GM19023 (cell line): ENCODE measurements at regions not wholly inside any gene's neighbourhood (a gene's known extent, or its start where the extent isn't known, plus 50 kb on each side); places are given as distances from the start of the nearest gene placed in this dataset.

Experiments used
- ATAC-seq: cut with Tn5 transposase; IDR thresholded peaks from one replicate; pipeline ENCODE4 v1.9.1; 2021; ENCODE audit warnings: mild to moderate bottlenecking, moderate library complexity; ENCODE audit not compliant: unreplicated experiment

DNA sequence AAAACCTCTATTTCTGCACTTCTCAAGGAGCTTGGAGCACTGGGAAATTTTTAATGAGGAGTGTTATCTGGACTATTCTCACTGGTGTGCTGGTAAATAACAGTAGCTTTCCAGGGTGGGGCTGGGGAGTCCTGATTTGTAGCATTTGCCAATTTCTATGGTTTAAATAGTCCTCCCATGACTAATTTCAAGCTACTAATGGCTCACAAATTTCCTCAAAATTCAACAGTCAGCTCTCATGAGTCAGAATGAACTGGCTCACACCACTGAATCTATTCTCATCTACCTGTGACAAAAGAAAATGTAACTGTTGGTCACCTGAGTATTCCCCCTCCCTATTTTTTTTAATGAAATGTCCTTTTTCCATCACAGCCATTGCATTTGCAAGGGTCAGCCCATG, 449.6 kb downstream of the KIF16B start:
- no peak for ATAC-seq

DNA sequence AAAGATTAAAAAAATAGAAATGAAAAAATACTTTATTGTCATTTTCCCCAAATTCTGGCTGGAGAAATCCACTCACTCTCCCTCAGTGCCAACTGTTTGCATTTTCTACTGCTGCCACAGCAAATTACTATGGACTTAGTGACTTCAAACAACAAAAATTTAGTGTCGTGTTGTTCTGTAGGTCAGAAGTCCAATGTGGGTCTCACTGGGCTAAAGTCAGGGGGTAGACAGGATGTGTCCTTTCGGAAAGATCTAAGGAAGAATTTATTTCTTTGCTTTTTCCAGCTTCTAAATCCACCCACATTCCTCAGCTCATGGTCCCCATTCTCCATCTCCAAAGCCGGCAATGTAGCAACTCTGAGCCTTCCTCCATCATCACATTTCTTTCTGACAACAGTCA, 453.3 kb downstream of the KIF16B start:
- ATAC-seq = no peak

DNA sequence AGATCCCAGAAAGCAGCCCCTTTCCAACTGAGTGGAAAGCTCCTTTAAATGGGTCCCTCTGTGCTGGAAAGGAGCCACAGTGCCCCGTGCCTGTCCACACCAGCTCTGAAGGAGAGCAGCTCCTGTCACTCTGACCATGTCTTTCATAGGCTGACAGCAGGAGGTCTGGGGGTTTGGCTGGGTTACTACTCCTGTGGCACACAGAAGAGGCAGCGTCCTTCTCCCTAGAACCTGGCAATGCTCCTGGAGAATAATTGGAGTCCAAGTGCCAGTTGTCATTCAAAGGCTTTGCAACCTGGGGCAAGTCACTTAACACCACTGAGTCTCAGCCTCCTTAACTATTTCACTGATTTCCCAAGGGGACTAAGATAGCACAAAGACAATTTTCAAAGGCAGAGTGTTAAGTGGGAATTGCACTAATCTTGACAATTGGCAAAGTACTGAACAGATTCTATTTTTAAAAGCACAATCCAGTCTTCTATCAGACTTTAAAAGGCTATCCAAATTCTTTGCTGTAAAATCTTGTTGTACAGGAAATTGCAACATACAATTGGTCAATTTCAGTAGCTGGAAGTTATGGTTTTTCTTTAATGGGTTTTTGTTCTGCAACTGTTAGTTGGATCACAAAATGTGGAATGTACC, 457.2 kb downstream of the KIF16B start:
- no peak for ATAC-seq

DNA sequence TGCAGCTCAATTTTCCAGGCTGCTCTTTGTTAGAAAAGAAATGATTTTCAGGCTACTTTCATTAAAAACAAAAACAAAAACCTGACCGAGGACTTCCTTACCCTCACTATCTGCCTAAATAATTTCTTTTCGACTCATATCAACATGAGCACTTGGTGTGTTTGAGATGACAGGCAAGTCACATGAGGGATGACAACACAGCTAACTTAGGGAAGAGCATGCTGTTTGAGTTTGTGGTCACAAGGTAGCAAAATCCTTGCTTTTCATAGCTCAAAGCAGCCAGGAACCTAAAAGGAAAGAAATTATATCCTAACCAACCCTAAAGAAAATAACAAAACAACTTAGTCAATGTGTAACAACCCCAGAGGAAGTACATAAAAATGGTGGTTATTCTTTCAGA, 459.5 kb downstream of the KIF16B start:
- no peak for ATAC-seq

DNA sequence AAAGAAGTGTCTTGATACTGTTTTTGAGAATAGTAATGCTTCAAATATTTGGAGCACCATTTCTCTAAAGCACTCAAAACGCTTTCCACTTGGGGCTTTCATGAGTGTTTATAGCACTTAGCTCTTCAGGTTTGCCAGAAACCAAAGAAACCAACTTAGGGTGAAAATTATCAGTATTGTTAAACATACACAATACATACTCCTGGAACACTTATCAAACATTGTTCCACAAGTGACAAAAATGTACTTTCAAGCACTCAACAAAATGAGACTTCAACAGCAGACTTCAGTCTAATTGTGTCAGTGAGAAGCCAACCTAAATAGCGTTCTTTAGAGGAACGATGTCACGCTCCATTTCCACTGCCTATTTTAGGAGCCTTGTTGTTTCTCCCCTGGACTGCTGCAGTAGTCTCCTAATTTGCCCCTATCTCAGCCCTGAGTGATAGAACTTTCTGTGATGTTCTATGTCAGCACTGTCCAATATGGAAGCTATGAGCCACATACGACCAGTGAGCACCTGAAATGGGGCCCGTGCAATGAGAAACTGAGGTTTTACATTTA, 461.3 kb downstream of the KIF16B start:
- no peak for ATAC-seq

DNA sequence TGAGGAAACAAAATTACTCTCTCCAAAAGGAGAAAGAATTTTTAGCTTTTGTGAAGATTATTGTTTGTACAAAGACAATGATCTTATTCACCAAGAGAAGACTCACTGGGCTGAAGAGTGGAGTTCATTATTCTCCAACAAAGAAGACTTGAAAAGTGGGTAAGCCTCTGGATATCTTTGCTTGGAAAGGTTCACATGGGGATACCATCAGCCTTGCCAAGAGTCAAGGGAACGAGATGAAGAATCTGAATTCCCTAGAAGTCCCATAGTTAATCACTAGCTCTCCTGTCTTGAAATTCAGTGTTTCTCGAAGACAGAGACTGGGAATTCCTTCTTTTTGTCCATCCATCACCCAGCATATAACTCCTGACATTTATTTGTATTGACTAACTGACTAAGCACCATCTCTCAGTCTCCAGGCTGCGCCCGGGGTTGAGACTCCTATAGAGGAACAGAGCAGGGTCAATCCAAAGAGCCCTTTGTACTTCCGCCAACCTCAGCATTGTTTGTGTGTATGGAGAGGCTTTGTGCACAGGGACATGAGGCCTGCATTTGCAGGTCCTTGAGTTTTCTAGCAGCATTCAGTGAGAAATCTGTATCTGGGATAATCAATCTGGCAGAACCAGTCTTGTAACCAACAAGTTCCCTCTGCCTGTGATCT, 461.9 kb downstream of the KIF16B start:
- no peak for ATAC-seq

DNA sequence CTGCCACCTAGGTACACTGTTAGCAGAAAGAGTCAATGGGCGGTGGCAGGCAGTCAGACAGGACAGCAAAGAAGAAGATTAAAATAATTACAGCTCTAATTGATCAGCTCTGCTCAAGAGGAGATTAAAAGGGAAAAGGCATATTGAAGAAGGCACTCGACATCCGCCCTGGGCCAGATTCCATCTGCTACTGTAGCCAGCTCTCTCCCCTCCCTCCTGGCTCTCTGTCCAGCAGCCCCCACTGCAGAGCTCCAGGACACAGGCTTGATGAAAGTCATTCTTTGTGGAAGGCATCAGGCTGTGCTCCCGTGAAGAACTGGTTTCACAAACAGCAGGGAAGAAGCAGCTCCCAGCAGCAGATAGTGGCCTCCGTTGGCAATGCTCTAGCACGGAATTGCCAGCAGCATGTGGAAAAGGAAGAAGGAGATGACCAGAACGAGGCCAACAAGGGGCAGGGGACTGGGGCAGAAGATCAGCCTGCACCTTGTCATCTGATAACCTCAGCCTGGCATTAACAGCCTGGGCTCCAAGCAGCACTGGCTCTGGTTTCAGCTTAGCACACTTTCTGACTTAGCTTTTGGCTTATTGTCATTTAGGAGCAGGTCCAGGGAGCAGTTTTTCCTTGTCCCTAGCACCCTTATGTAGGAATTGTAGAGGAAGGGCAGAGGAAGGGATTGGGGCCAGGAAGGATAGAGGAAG, 465.9 kb downstream of the KIF16B start:
- no peak for ATAC-seq

DNA sequence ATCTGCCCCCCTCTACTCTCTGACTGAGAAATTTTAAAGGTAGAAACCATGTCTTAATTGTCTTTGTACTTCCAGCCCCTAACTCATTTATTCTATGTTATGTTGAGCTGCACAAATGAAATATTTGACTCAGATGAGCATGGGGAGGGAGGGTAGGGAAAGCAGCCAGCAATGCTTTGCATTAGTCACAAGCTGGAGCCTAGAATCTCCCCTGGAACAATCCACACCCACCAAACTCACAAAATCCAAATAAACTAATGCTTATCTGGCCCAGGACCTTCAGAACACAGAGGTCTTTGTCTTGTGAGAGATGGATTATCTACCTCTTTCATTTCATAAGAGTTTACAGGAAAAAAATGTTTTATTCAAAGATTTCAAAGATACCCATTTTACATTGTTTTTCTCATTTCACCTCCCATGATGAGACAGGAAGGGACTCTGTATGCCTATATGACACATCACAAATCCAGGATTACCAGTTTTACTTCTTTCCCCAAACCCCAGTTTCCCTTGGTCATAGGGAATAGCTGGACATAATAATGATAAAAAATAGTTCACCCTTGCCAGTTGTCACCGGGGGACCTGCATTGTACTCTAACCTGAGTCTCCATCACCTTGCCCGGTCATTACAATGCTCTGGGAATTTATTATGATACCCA, 466.9 kb downstream of the KIF16B start:
- no peak for ATAC-seq

DNA sequence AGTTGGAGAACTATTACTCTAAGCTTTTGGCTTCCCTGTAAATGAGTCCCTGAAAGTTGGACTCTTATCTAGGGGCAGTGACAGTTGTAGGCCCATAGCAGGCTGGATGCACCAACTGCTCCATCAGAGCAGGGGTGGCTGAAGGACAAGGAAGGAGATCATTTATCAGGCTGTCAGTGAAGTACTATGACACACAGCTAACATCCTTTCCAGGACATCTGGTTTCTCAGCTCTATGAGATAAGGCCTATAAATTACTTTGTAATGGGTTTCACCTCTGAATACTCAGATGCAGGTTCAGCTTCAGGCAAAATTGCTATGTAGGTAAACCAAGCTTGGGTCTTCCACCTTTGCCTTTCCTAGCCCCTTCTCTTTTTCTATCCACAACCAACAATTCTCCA, 468.5 kb downstream of the KIF16B start:
- no peak for ATAC-seq
